ENCODE measurements at regions not wholly inside any gene's neighbourhood (a gene's known extent, or its start where the extent isn't known, plus 50 kb on each side); places are given as distances from the start of the nearest gene placed in this dataset.

DNA sequence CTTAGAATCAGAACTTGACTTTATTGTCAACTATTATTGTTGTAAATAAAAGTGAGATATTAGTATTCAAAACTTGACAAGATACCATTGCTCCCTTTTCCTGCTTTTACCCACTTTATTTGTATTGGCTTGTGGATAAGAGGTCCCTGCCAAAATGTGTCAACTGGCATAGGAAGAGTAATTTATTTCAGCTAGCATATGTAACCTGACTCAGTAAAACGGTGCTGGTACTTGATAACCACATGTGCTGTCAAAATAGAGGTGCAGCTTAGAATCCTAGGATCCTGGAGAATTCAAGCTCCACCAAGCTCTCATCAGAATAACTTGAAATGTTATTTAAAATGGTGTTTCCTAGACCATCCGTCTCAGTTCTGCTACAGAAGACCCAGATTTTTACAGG is 90.2 kb upstream of the TGFBR2 start:
- no peak for TF ChIP-seq EP300 (conservative IDR thresholded peaks at IDR 0.05; ENCODE audit: poor library complexity, severe bottlenecking)
- TF ChIP-seq, protein P1, sequence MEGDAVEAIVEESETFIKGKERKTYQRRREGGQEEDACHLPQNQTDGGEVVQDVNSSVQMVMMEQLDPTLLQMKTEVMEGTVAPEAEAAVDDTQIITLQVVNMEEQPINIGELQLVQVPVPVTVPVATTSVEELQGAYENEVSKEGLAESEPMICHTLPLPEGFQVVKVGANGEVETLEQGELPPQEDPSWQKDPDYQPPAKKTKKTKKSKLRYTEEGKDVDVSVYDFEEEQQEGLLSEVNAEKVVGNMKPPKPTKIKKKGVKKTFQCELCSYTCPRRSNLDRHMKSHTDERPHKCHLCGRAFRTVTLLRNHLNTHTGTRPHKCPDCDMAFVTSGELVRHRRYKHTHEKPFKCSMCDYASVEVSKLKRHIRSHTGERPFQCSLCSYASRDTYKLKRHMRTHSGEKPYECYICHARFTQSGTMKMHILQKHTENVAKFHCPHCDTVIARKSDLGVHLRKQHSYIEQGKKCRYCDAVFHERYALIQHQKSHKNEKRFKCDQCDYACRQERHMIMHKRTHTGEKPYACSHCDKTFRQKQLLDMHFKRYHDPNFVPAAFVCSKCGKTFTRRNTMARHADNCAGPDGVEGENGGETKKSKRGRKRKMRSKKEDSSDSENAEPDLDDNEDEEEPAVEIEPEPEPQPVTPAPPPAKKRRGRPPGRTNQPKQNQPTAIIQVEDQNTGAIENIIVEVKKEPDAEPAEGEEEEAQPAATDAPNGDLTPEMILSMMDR (IDR thresholded peaks at IDR 0.05; ENCODE audit: poor library complexity, severe bottlenecking): no peak
- TF ChIP-seq, protein P2, sequence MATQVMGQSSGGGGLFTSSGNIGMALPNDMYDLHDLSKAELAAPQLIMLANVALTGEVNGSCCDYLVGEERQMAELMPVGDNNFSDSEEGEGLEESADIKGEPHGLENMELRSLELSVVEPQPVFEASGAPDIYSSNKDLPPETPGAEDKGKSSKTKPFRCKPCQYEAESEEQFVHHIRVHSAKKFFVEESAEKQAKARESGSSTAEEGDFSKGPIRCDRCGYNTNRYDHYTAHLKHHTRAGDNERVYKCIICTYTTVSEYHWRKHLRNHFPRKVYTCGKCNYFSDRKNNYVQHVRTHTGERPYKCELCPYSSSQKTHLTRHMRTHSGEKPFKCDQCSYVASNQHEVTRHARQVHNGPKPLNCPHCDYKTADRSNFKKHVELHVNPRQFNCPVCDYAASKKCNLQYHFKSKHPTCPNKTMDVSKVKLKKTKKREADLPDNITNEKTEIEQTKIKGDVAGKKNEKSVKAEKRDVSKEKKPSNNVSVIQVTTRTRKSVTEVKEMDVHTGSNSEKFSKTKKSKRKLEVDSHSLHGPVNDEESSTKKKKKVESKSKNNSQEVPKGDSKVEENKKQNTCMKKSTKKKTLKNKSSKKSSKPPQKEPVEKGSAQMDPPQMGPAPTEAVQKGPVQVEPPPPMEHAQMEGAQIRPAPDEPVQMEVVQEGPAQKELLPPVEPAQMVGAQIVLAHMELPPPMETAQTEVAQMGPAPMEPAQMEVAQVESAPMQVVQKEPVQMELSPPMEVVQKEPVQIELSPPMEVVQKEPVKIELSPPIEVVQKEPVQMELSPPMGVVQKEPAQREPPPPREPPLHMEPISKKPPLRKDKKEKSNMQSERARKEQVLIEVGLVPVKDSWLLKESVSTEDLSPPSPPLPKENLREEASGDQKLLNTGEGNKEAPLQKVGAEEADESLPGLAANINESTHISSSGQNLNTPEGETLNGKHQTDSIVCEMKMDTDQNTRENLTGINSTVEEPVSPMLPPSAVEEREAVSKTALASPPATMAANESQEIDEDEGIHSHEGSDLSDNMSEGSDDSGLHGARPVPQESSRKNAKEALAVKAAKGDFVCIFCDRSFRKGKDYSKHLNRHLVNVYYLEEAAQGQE (IDR thresholded peaks at IDR 0.05; ENCODE audit: borderline replicate concordance): no peak
- TF ChIP-seq TAF1 (IDR thresholded peaks at IDR 0.05; ENCODE audit: low read depth): no peak
- TF ChIP-seq EZH2 (IDR thresholded peaks at IDR 0.05; ENCODE audit: borderline replicate concordance, insufficient read depth, low read length, poor library complexity, severe bottlenecking): no peak
- no peak for TF ChIP-seq POLR2AphosphoS5 (IDR thresholded peaks at IDR 0.05)

All from neural cell (in vitro differentiated cells).